CD14-positive monocyte (primary cell): ENCODE measurements at regions not wholly inside any gene's neighbourhood (a gene's known extent, or its start where the extent isn't known, plus 50 kb on each side); places are given as distances from the start of the nearest gene placed in this dataset.

ENCODE experiments used
- DNase-seq, 3 donors: peaks; one replicate each; pipeline ENCODE4 v3.0.0-alpha.2; 2011 to 2022
- H2AFZ ChIP-seq: 2 replicates; pipeline ENCODE4 v1.6.0; 2012; ENCODE audit warnings: mild to moderate bottlenecking, low read depth, low read length, inconsistent platforms; ENCODE audit not compliant: insufficient read depth, poor library complexity, severe bottlenecking
- H3K27ac ChIP-seq, 2 donors: 1 replicate in 1 of 2; 2 replicates in 1 of 2; pipeline ENCODE4 v1.5.1; 2012 to 2013; ENCODE audit warnings: low read length in 2 of 2, control low read depth in 1 of 2, inconsistent platforms in 1 of 2, low read depth in 1 of 2, mild to moderate bottlenecking in 1 of 2
- H3K27me3 ChIP-seq, 2 donors: one replicate each; pipeline versions ENCODE4 v1.6.0 to v1.6.1; 2011 to 2013; ENCODE audit warnings: low read length in 2 of 2; ENCODE audit not compliant: control insufficient read depth in 2 of 2, insufficient read depth in 2 of 2
- H3K36me3 ChIP-seq, 2 donors: replicated peaks in 1 of 2; 1 replicate in 1 of 2; 2 replicates in 1 of 2; pipeline versions ENCODE4 v1.5.1 to v1.6.1; 2012 to 2013; ENCODE audit warnings: low read length in 2 of 2, control low read depth in 1 of 2, inconsistent platforms in 1 of 2, mild to moderate bottlenecking in 1 of 2; ENCODE audit not compliant: insufficient read depth in 2 of 2, control insufficient read depth in 1 of 2
- H3K4me1 ChIP-seq, 2 donors: 1 replicate in 1 of 2; 2 replicates in 1 of 2; pipeline versions ENCODE4 v1.5.1 to v1.6.1; 2012 to 2013; ENCODE audit warnings: low read length in 2 of 2, control low read depth in 1 of 2, inconsistent platforms in 1 of 2, mild to moderate bottlenecking in 1 of 2, moderate library complexity in 1 of 2; ENCODE audit not compliant: insufficient read depth in 2 of 2, control insufficient read depth in 1 of 2
- H3K4me2 ChIP-seq: replicated peaks from 2 replicates; pipeline ENCODE3; 2012; ENCODE audit warnings: low read length, moderate library complexity, mild to moderate bottlenecking; ENCODE audit not compliant: poor library complexity, severe bottlenecking; ENCODE audit errors: extremely low read depth
- H3K4me3 ChIP-seq, 3 experiments: fragments of 200-600 bp in 1 of 3; sonication (generic) in 1 of 3; replicated peaks in 1 of 3; 1 replicate in 2 of 3; 2 replicates in 1 of 3; pipeline ENCODE4 v1.5.1; 2011 to 2013; ENCODE audit warnings: low read length in 3 of 3, mild to moderate bottlenecking in 3 of 3, control low read depth in 2 of 3, low read depth in 2 of 3, inconsistent platforms in 1 of 3, moderate library complexity in 1 of 3
- H3K79me2 ChIP-seq: 2 replicates; pipeline ENCODE4 v1.6.0; 2012; ENCODE audit warnings: mild to moderate bottlenecking, control low read depth, inconsistent platforms, low read length, moderate library complexity; ENCODE audit not compliant: insufficient read depth
- H3K9ac ChIP-seq: 2 replicates; pipeline ENCODE4 v1.6.0; 2017; ENCODE audit warnings: low read length, mild to moderate bottlenecking; ENCODE audit not compliant: insufficient read depth, poor library complexity, severe bottlenecking
- H3K9me3 ChIP-seq, 2 donors: replicated peaks in 1 of 2; 1 replicate in 1 of 2; 2 replicates in 1 of 2; pipeline versions ENCODE4 v1.5.1 to v1.6.1; 2012 to 2013; ENCODE audit warnings: low read length in 2 of 2, control low read depth in 1 of 2; ENCODE audit not compliant: control insufficient read depth in 1 of 2, insufficient read depth in 1 of 2
- H4K20me1 ChIP-seq: 2 replicates; pipeline ENCODE4 v1.6.0; 2012; ENCODE audit warnings: mild to moderate bottlenecking, low read length, control low read depth, moderate library complexity; ENCODE audit not compliant: insufficient read depth
- H3K27ac Mint-ChIP-seq, 7 donors: one replicate each; pipeline ENCODE4 v1.8.0; 2020; ENCODE audit warnings: mild to moderate bottlenecking in 7 of 7, mixed read lengths in 7 of 7, moderate library complexity in 6 of 7, inconsistent platforms in 2 of 7
- H3K27me3 Mint-ChIP-seq, 3 donors: one replicate each; pipeline ENCODE4 v1.8.0; 2021 to 2022; ENCODE audit warnings: low read depth in 3 of 3, mild to moderate bottlenecking in 3 of 3, mixed read lengths in 3 of 3, moderate library complexity in 3 of 3, inconsistent platforms in 1 of 3
- H3K36me3 Mint-ChIP-seq, 2 donors: one replicate each; pipeline ENCODE4 v1.8.0; 2020; ENCODE audit warnings: mixed read lengths in 2 of 2, inconsistent platforms in 1 of 2, mild to moderate bottlenecking in 1 of 2
- H3K4me1 Mint-ChIP-seq: one replicate; pipeline ENCODE4 v1.8.0; 2020; ENCODE audit warnings: mild to moderate bottlenecking, mixed read lengths
- H3K4me3 Mint-ChIP-seq, 2 donors: one replicate each; pipeline ENCODE4 v1.8.0; 2020; ENCODE audit warnings: mild to moderate bottlenecking in 2 of 2, mixed read lengths in 2 of 2, moderate library complexity in 1 of 2
- H3K9me3 Mint-ChIP-seq, 7 donors: one replicate each; pipeline ENCODE4 v1.8.0; 2020 to 2022; ENCODE audit warnings: mixed read lengths in 7 of 7, mild to moderate bottlenecking in 6 of 7, moderate library complexity in 6 of 7, inconsistent platforms in 2 of 7
- CTCF ChIP-seq: fragments of 200-600 bp; IDR thresholded peaks from one replicate; pipeline ENCODE4 v1.8.0; 2022; ENCODE audit warnings: antibody characterized with exemption, mild to moderate bottlenecking
- WGBS: methylation state at CpG from one replicate; pipeline ENCODE4 v1.1.5; 2013; ENCODE audit warnings: missing lambda C conversion rate; ENCODE audit not compliant: insufficient coverage; 5-methylcytosine and 5-hydroxymethylcytosine counted together
- intact Hi-C, 2 donors: fragments of 100-400 bp; cut with micrococcal nuclease; formaldehyde crosslinking; loops; one replicate each; pipeline versions ENCODE4 v1.15.0 to v1.15.1; 2023

GRCh38 chr20:11034025-11034424, 360.2 kb upstream of the JAG1 start:
- WGBS = 100% methylated on average over 3 of the region's 3 CpGs
- H3K4me3 ChIP-seq = no peak overlapping the region
- DNase-seq = no peak
- H3K4me2 ChIP-seq = no peak overlapping the region
- no peak for TF ChIP-seq CTCF
- no peaks in the 10 kb centered on the region for H3K79me2 ChIP-seq
- H2AFZ ChIP-seq = no peak overlapping the region
- intact Hi-C loops = no loop called here
- H3K27me3 ChIP-seq = no peaks in the 10 kb centered on the region
- Mint-ChIP-seq H3K9me3 (peaks cover 1 to 17% (median 6%) of the 10 kb centered on the region in 7 donors), H3K36me3 (no peaks in the 10 kb centered on the region), H3K4me3 (no peak overlapping the region), H3K27me3 (peaks cover 1 to 3% (median 2%) of the 10 kb centered on the region in 3 donors), H3K4me1 (no peaks in the 10 kb centered on the region), H3K27ac (no peak overlapping the region)
- no peak overlapping the region for H3K27ac ChIP-seq
- H3K9ac ChIP-seq = no peak overlapping the region
- no peaks in the 10 kb centered on the region for H3K36me3 ChIP-seq
- H4K20me1 ChIP-seq = no peaks in the 10 kb centered on the region
- no peaks in the 10 kb centered on the region for H3K9me3 ChIP-seq
- no peaks in the 10 kb centered on the region for H3K4me1 ChIP-seq

- Histone ChIP-seq H3K27me3 (no peaks in the 10 kb centered on the region), H4K20me1 (no peaks in the 10 kb centered on the region), H3K4me3 (no peak overlapping the region), H3K9ac (no peak overlapping the region), H3K27ac (no peak overlapping the region), H2AFZ (no peak overlapping the region), H3K4me1 (no peaks in the 10 kb centered on the region), H3K9me3 (no peaks in the 10 kb centered on the region), H3K4me2 (no peak overlapping the region), H3K79me2 (no peaks in the 10 kb centered on the region), H3K36me3 (no peaks in the 10 kb centered on the region)
- H3K36me3 Mint-ChIP-seq = no peaks in the 10 kb centered on the region
- H3K27ac Mint-ChIP-seq = no peak overlapping the region
- TF ChIP-seq CTCF = no peak
- H3K4me1 Mint-ChIP-seq = no peaks in the 10 kb centered on the region
- no peak overlapping the region for H3K4me3 Mint-ChIP-seq
- H3K27me3 Mint-ChIP-seq = peaks cover 1 to 3% (median 2%) of the 10 kb centered on the region in 3 donors
- peaks cover 1 to 16% (median 6%) of the 10 kb centered on the region in 7 donors for H3K9me3 Mint-ChIP-seq
- intact Hi-C loops = no loop called here
- WGBS = 100% methylated on average over 1 of the region's 3 CpGs
- no peak for DNase-seq
These were observed 361.4 kb upstream of the JAG1 start for GRCh38 chr20:11035211-11035610.
